ENCODE measurements at regions not wholly inside any gene's neighbourhood (a gene's known extent, or its start where the extent isn't known, plus 50 kb on each side); places are given as distances from the start of the nearest gene placed in this dataset.

- no peak for TF ChIP-seq FOXP2 (optimal IDR thresholded peaks at IDR 0.05; ENCODE audit: control extremely low read depth, extremely low read length, insufficient read depth)
- TF ChIP-seq POLR2AphosphoS5 (IDR thresholded peaks at IDR 0.05; ENCODE audit: borderline replicate concordance, low read depth, low read length) = no peak
- TF ChIP-seq EZH2 (IDR thresholded peaks at IDR 0.05) = no peak
- peak; percentile 77 for DNase-seq (ENCODE audit: low read depth, low spot score)
- Histone ChIP-seq H3K4me3 (peak overlapping the region; percentile 18; the same call in 1 of the 2 replicates), H3K27ac (peak overlapping the region; percentile 83), H3K9ac (ENCODE audit: insufficient read length) (no peak overlapping the region), H3K9me3 (ENCODE audit: low read depth, low read length) (no peaks in the 10 kb centered on the region), H3K36me3 (ENCODE audit: insufficient read depth, low read length) (no peaks in the 10 kb centered on the region)
Observed at GRCh38 chr12:89980236-89980635, 271.6 kb upstream of the ATP2B1 start.

- Histone ChIP-seq H3K9me3 (ENCODE audit: low read depth, low read length) (no peaks in the 10 kb centered on the region), H3K27ac (no peak overlapping the region), H3K9ac (ENCODE audit: insufficient read length) (no peak overlapping the region), H3K4me3 (peak overlapping the region; percentile 10; the same call in 1 of the 2 replicates), H3K36me3 (ENCODE audit: insufficient read depth, low read length) (no peaks in the 10 kb centered on the region)
- no peak for DNase-seq (ENCODE audit: low read depth, low spot score)
- TF ChIP-seq EZH2 (IDR thresholded peaks at IDR 0.05) (no peak), FOXP2 (optimal IDR thresholded peaks at IDR 0.05; ENCODE audit: control extremely low read depth, extremely low read length, insufficient read depth) (no peak), POLR2AphosphoS5 (IDR thresholded peaks at IDR 0.05; ENCODE audit: borderline replicate concordance, low read depth, low read length) (no peak)
Observed at GRCh38 chr12:89977405-89978085, 268.9 kb upstream of the ATP2B1 start.

DNA sequence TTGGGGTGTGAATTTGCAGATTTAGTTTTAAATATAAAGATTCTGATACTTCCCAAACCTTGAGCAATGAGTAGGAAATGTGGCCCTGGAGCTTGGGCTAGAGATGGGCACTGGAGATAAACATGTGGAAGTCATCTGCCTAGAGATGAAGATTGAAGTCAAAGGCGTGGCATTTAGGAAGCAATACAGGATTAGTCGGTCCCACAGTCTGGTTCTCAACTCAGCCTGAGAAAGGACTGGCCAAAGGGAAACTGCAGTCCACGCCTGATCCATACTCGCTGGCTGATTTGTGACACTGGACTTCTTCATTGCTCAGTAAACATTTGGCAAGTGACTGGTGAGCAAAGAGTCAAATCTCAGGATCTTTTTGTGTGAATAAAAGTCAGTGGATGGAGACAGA, 268.2 kb upstream of the ATP2B1 start:
- H3K9ac ChIP-seq (ENCODE audit: insufficient read length) = no peak overlapping the region
- H3K4me3 ChIP-seq = no peak overlapping the region
- DNase-seq (ENCODE audit: low read depth, low spot score) = no peak
- no peaks in the 10 kb centered on the region for H3K36me3 ChIP-seq (ENCODE audit: insufficient read depth, low read length)
- no peaks in the 10 kb centered on the region for H3K9me3 ChIP-seq (ENCODE audit: low read depth, low read length)
- TF ChIP-seq POLR2AphosphoS5 (IDR thresholded peaks at IDR 0.05; ENCODE audit: borderline replicate concordance, low read depth, low read length) (no peak), FOXP2 (optimal IDR thresholded peaks at IDR 0.05; ENCODE audit: control extremely low read depth, extremely low read length, insufficient read depth) (no peak), EZH2 (IDR thresholded peaks at IDR 0.05) (no peak)
- no peak overlapping the region for H3K27ac ChIP-seq

- no peak for TF ChIP-seq POLR2AphosphoS5 (IDR thresholded peaks at IDR 0.05; ENCODE audit: borderline replicate concordance, low read depth, low read length)
- TF ChIP-seq EZH2 (IDR thresholded peaks at IDR 0.05) = no peak
- no peak for TF ChIP-seq FOXP2 (optimal IDR thresholded peaks at IDR 0.05; ENCODE audit: control extremely low read depth, extremely low read length, insufficient read depth)
- no peaks in the 10 kb centered on the region for H3K36me3 ChIP-seq (ENCODE audit: insufficient read depth, low read length)
Observed at GRCh38 chr12:89975574-89975973, 266.9 kb upstream of the ATP2B1 start.

GRCh38 chr12:89971880-89972279, 263.2 kb upstream of the ATP2B1 start:
- H3K4me3 ChIP-seq = no peak overlapping the region
- DNase-seq (ENCODE audit: low read depth, low spot score) = no peak
- H3K9ac ChIP-seq (ENCODE audit: insufficient read length) = no peak overlapping the region
- H3K9me3 ChIP-seq (ENCODE audit: low read depth, low read length) = no peaks in the 10 kb centered on the region
- H3K27ac ChIP-seq = no peak overlapping the region
- no peak for TF ChIP-seq FOXP2 (optimal IDR thresholded peaks at IDR 0.05; ENCODE audit: control extremely low read depth, extremely low read length, insufficient read depth)
- TF ChIP-seq EZH2 (IDR thresholded peaks at IDR 0.05) = no peak
- no peak for TF ChIP-seq POLR2AphosphoS5 (IDR thresholded peaks at IDR 0.05; ENCODE audit: borderline replicate concordance, low read depth, low read length)
- no peaks in the 10 kb centered on the region for H3K36me3 ChIP-seq (ENCODE audit: insufficient read depth, low read length)

More at GRCh38 chr12:89975574-89975973, 266.9 kb upstream of the ATP2B1 start:
- no peak overlapping the region for H3K4me3 ChIP-seq
- H3K9me3 ChIP-seq (ENCODE audit: low read depth, low read length) = no peaks in the 10 kb centered on the region
- H3K9ac ChIP-seq (ENCODE audit: insufficient read length) = no peak overlapping the region
- H3K27ac ChIP-seq = no peak overlapping the region
- DNase-seq (ENCODE audit: low read depth, low spot score) = no peak

DNA sequence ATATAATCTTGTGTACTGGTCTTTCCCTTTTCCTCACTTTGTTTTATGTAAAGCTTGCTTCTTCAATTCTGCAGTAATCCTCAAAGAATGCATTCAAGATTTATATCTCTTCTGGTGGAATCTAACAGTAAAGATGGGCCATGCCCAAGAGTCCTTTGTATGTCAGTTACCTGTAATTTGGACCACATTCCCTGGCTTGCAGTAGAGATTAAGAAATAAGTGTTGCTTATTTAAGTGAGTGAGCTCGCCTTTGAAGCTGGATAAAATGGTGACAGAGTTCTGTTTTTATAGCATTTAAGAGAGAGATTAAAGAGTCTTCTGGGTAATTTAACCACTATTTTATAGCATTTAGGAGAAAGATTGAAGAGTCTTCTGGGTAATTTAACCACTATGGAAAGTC, 262.1 kb upstream of the ATP2B1 start:
- Histone ChIP-seq H3K9ac (ENCODE audit: insufficient read length) (no peak overlapping the region), H3K36me3 (ENCODE audit: insufficient read depth, low read length) (no peaks in the 10 kb centered on the region), H3K27ac (no peak overlapping the region), H3K4me3 (no peak overlapping the region), H3K9me3 (ENCODE audit: low read depth, low read length) (no peaks in the 10 kb centered on the region)
- TF ChIP-seq POLR2AphosphoS5 (IDR thresholded peaks at IDR 0.05; ENCODE audit: borderline replicate concordance, low read depth, low read length) (no peak), FOXP2 (optimal IDR thresholded peaks at IDR 0.05; ENCODE audit: control extremely low read depth, extremely low read length, insufficient read depth) (no peak), EZH2 (IDR thresholded peaks at IDR 0.05) (no peak)
- DNase-seq (ENCODE audit: low read depth, low spot score) = no peak

DNA sequence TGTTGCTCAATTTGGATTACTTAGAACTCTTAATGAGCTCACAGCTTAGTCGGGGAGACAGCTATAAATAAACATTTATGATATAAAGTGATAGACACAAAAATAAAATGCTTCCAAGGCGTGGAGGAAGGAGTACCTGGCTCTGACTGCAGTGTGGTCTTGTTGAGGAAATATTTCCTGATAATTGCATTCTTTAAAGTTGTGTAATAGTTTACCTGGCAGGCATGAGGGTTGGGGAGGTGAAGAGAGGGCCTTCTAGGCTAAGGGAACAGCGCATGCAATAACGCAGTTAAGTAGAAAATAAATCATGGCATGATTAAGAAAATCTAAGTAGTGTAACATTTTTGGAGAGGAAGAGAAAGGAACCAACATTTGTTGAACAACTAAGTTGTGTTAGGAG, 260.5 kb upstream of the ATP2B1 start:
- Histone ChIP-seq H3K9me3 (ENCODE audit: low read depth, low read length) (no peaks in the 10 kb centered on the region), H3K27ac (no peak overlapping the region), H3K4me3 (no peak overlapping the region), H3K9ac (ENCODE audit: insufficient read length) (no peak overlapping the region), H3K36me3 (ENCODE audit: insufficient read depth, low read length) (no peaks in the 10 kb centered on the region)
- no peak for TF ChIP-seq EZH2 (IDR thresholded peaks at IDR 0.05)
- no peak for TF ChIP-seq POLR2AphosphoS5 (IDR thresholded peaks at IDR 0.05; ENCODE audit: borderline replicate concordance, low read depth, low read length)
- no peak for TF ChIP-seq FOXP2 (optimal IDR thresholded peaks at IDR 0.05; ENCODE audit: control extremely low read depth, extremely low read length, insufficient read depth)
- DNase-seq (ENCODE audit: low read depth, low spot score) = no peak

DNA sequence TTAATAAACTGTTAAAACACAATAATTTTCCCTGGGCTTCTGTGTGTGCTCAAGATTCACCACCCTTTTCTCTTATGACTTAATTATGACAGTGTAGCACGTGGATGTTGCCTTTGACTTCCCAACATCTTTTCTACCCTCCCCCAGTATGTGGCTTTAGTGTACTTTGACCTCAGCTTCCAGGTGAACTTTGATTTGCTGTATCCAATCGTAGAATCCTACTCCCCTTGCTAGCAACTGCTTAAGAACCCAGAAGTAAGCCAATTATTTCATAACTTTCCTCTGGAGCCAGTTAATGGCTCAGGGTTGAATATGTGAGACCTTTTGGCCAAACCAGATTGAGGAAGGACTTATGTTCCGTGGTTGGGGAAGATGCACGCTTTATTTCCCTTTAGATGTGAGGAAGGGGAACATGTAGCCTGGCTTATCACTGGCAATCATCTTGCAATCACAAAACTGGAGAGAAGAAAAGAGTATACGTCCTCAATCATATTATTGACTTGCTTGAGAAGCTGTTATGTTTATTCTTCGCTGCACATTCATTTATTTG, 259.6 kb upstream of the ATP2B1 start:
- H3K9me3 ChIP-seq (ENCODE audit: low read depth, low read length) = no peaks in the 10 kb centered on the region
- H3K27ac ChIP-seq = no peak overlapping the region
- no peak for DNase-seq (ENCODE audit: low read depth, low spot score)
- no peaks in the 10 kb centered on the region for H3K36me3 ChIP-seq (ENCODE audit: insufficient read depth, low read length)
- no peak overlapping the region for H3K9ac ChIP-seq (ENCODE audit: insufficient read length)
- TF ChIP-seq POLR2AphosphoS5 (IDR thresholded peaks at IDR 0.05; ENCODE audit: borderline replicate concordance, low read depth, low read length) = no peak
- no peak for TF ChIP-seq FOXP2 (optimal IDR thresholded peaks at IDR 0.05; ENCODE audit: control extremely low read depth, extremely low read length, insufficient read depth)
- TF ChIP-seq EZH2 (IDR thresholded peaks at IDR 0.05) = no peak
- H3K4me3 ChIP-seq = no peak overlapping the region
